Heart left ventricle (tissue), 16 donors: ENCODE measurements at regions not wholly inside any gene's neighbourhood (a gene's known extent, or its start where the extent isn't known, plus 50 kb on each side); places are given as distances from the start of the nearest gene placed in this dataset.
A peak's percentile ranks its signal among the peaks of the same experiment; 100 is the strongest.
"Not testable (repeated sequence)": the region's sequence is repeated elsewhere in the genome, so short reads cannot be mapped to it uniquely, and the experiment has no call there.

Source experiments
- ATAC-seq, 4 donors: fragments of 200-7000 bp; cut with Tn5 transposase; one replicate each; pipeline ENCODE4 v1.9.1; 2020 to 2022; ENCODE audit warnings: moderate library complexity in 4 of 4, mild to moderate bottlenecking in 3 of 4, moderate number of reproducible peaks in 1 of 4
- DNase-seq, 5 donors: peaks; one replicate each; pipeline ENCODE4 v3.0.0-alpha.2; 2020
- H3K27ac ChIP-seq, 12 donors: fragments of 200-600 bp; sonication (generic) in 4 of 12; one replicate each; pipeline versions ENCODE4 v1.5.0 to v1.8.0; 2016 to 2022; ENCODE audit warnings: mild to moderate bottlenecking in 2 of 12
- H3K27me3 ChIP-seq, 9 donors: fragments of 200-600 bp; sonication (generic) in 2 of 9; one replicate each; pipeline versions ENCODE4 v1.5.1 to v1.8.0; 2016 to 2022; ENCODE audit warnings: mild to moderate bottlenecking in 3 of 9
- H3K36me3 ChIP-seq, 9 donors: fragments of 200-600 bp; sonication (generic) in 2 of 9; one replicate each; pipeline versions ENCODE4 v1.5.0 to v1.8.0; 2018 to 2022; ENCODE audit warnings: mild to moderate bottlenecking in 2 of 9
- H3K4me1 ChIP-seq, 12 donors: fragments of 200-600 bp; sonication (generic) in 4 of 12; one replicate each; pipeline versions ENCODE4 v1.5.0 to v1.8.0; 2016 to 2022; ENCODE audit warnings: mild to moderate bottlenecking in 3 of 12
- H3K4me3 ChIP-seq, 12 donors: fragments of 200-600 bp; sonication (generic) in 4 of 12; one replicate each; pipeline versions ENCODE4 v1.5.0 to v1.8.0; 2017 to 2022; ENCODE audit warnings: mild to moderate bottlenecking in 9 of 12, moderate library complexity in 4 of 12
- H3K9me3 ChIP-seq, 12 donors: fragments of 200-600 bp; sonication (generic) in 4 of 12; one replicate each; pipeline versions ENCODE4 v1.5.0 to v1.8.0; 2016 to 2022; ENCODE audit warnings: mild to moderate bottlenecking in 1 of 12
- CTCF ChIP-seq, 12 donors: fragments of 200-600 bp; sonication (generic) in 4 of 12; IDR thresholded peaks; one replicate each; pipeline versions ENCODE4 v1.5.0 to v1.8.0; 2018 to 2022; ENCODE audit warnings: antibody characterized with exemption in 12 of 12, mild to moderate bottlenecking in 5 of 12
- POLR2A ChIP-seq, 2 donors: fragments of 450-650 bp; IDR thresholded peaks; one replicate each; pipeline ENCODE4 v1.6.1; 2017; ENCODE audit warnings: antibody characterized with exemption in 2 of 2, mild to moderate bottlenecking in 2 of 2, moderate library complexity in 2 of 2
- WGBS, 4 donors: extraction: QIAGEN DNeasy Blood & Tissue Kit in 2 of 4; methylation state at CpG; one replicate each; pipeline versions ENCODE4 v1.1.5 to v1.1.7; 2013 to 2018; 5-methylcytosine and 5-hydroxymethylcytosine counted together
- intact Hi-C, 10 donors: fragments of 100-400 bp; cut with DNase I; formaldehyde crosslinking; loops; one replicate each; pipeline versions ENCODE4 v1.11.1 to v1.14.2; 2022
- donor health status: ischemic (EF 13 %, LVEDD 7.1; RV severe dilation, severe dysfunction).
- donor health status: healthy with polysubstance abuse.
- donor health status: DM: no; HTN: yes; CAD: no.
- donor health status: DM: no; HTN: no; CAD: no.
- donor health status: ischemic (EF 25% LVEDD 6.9; RV normal size, moderate dysfunction).
- donor health status: ischemic (EF 25% LVEDD 5.7; RV mildly dilated, moderate dysfunction).
- donor health status: healthy.
- donor health status: DM: yes; HTN: yes; CAD: no.
- donor health status: ischemic (EF 35%, LVEDD 5.7; RV mildly dilated, moderate dysfunction).
- donor health status: nonischemic (EF 11% LVEDD 7.7; RV severe dilation, severe dysfunction).
- donor health status: DM: yes; HTN: yes; CAD: no.
- donor health status: PGD.
- donor health status: ischemic (EF 29% LVEDD 5.4; RV normal size, mild dysfunction).
- donor health status: nonischemic (EF 23%, LVEDD 6.1; RV moderate dilation, normal function).

- intact Hi-C loops: loop anchor here in 1 of 10 donors (5.0 kb wide), 1 partner anchor 42 kb away; no protein-coding TSS in a partner anchor
- ATAC-seq: no peak
Observed at GRCh38 chr6:112935402-112936078, 588.4 kb downstream of the RFPL4B start.

GRCh38 chr6:112936079-112936472, 588.9 kb downstream of the RFPL4B start:
- no peaks in the 10 kb centered on the region for H3K36me3 ChIP-seq
- H3K27me3 ChIP-seq: no peaks in the 10 kb centered on the region
- peaks cover 0 to 28% (median 2%) of the 10 kb centered on the region in 12 donors for H3K4me1 ChIP-seq
- no peaks in the 10 kb centered on the region for H3K9me3 ChIP-seq
- no peak for TF ChIP-seq CTCF (IDR thresholded peaks at IDR 0.05)
- DNase-seq (no peak), ATAC-seq (no peak)
- WGBS, 4 donors: 90 to 94% (median 91%) methylated on average over 7 of the region's 7 CpGs
- no peak overlapping the region for H3K4me3 ChIP-seq
- intact Hi-C loops: loop anchor here in 1 of 10 donors (5.0 kb wide), 1 partner anchor 41 kb away; no protein-coding TSS in a partner anchor
- no peak overlapping the region for H3K27ac ChIP-seq

More at GRCh38 chr6:112935402-112936078, 588.4 kb downstream of the RFPL4B start:
- Histone ChIP-seq H3K4me3 (no peak overlapping the region), H3K27me3 (no peaks in the 10 kb centered on the region), H3K4me1 (peaks cover 0 to 26% (median 2%) of the 10 kb centered on the region in 12 donors), H3K36me3 (no peaks in the 10 kb centered on the region), H3K9me3 (no peaks in the 10 kb centered on the region), H3K27ac (no peak overlapping the region)
- TF ChIP-seq POLR2A (IDR thresholded peaks at IDR 0.05) (no peak), CTCF (IDR thresholded peaks at IDR 0.05) (no peak)
- no peak for DNase-seq
- WGBS, 4 donors: 78 to 91% (median 87%) methylated on average over 2 of the region's 2 CpGs

DNA sequence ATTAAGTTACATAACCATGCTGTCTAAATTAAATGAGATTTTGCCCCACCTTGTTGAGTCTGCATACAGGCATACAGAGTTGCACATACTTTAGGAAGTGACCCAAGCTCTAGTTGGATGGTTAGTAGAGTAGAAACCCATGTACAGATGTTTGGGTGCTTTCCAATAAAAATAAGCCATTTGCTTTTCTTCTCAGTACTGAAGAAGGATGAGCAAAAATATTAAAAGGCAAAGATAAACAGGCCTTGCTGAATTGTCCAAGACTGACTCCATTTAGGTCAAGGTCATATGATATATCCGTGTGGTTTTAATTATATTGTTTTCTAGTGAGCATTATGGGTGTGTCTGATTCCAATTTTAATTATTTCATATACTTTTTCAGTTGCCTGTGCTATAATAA, 589.4 kb downstream of the RFPL4B start:
- Histone ChIP-seq H3K4me1 (peaks cover 0 to 31% (median 2%) of the 10 kb centered on the region in 12 donors), H3K36me3 (no peaks in the 10 kb centered on the region), H3K9me3 (no peaks in the 10 kb centered on the region), H3K27me3 (no peaks in the 10 kb centered on the region), H3K4me3 (no peak overlapping the region), H3K27ac (peak overlapping the region in 1 of 12 donors; percentile 22)
- TF ChIP-seq POLR2A (IDR thresholded peaks at IDR 0.05): no peak
- no peak for TF ChIP-seq CTCF (IDR thresholded peaks at IDR 0.05)
- 35 to 50% (median 44%) methylated on average over 1 of the region's 1 CpG for WGBS, 4 donors
- DNase-seq (no peak), ATAC-seq (peak in 2 of 4 donors; percentile 54 to 66)
- intact Hi-C loops: loop anchor here in 1 of 10 donors (5.0 kb wide), 1 partner anchor 41 kb away; no protein-coding TSS in a partner anchor

- H3K27me3 ChIP-seq, H3K27ac ChIP-seq, ATAC-seq, H3K4me3 ChIP-seq, H3K36me3 ChIP-seq, DNase-seq, H3K9me3 ChIP-seq: not testable (repeated sequence)
- H3K4me1 ChIP-seq: peaks cover 0 to 23% (median 2%) of the 10 kb centered on the region in 12 donors
- 94 to 98% (median 98%) methylated on average over 14 of the region's 14 CpGs for WGBS, 4 donors
- intact Hi-C loops: loop anchor here in 1 of 10 donors (5.0 kb wide), 1 partner anchor 40 kb away; no protein-coding TSS in a partner anchor
Observed at GRCh38 chr6:112937690-112938089, 590.6 kb downstream of the RFPL4B start.
